HFFc6 (cell line): ENCODE measurements at regions not wholly inside any gene's neighbourhood (a gene's known extent, or its start where the extent isn't known, plus 50 kb on each side); places are given as distances from the start of the nearest gene placed in this dataset.

Experiments
- DNase-seq: peaks from one replicate; pipeline ENCODE4 v3.0.0-alpha.2; 2018
- H3K27ac Mint-ChIP-seq: 2 replicates; pipeline ENCODE4 v1.8.0; 2020; ENCODE audit warnings: mild to moderate bottlenecking, mixed read lengths
- H3K27me3 Mint-ChIP-seq: 2 replicates; pipeline ENCODE4 v1.8.0; 2021; ENCODE audit warnings: mild to moderate bottlenecking, moderate library complexity, mixed read lengths; ENCODE audit not compliant: insufficient read depth
- H3K36me3 Mint-ChIP-seq: 2 replicates; pipeline ENCODE4 v1.8.0; 2021; ENCODE audit warnings: low read depth, mixed read lengths
- H3K4me1 Mint-ChIP-seq: 2 replicates; pipeline ENCODE4 v1.8.0; 2020; ENCODE audit warnings: low read depth, mixed read lengths
- H3K4me3 Mint-ChIP-seq: 2 replicates; pipeline ENCODE4 v1.8.0; 2020; ENCODE audit warnings: mild to moderate bottlenecking, moderate library complexity, mixed read lengths
- H3K9me3 Mint-ChIP-seq: 2 replicates; pipeline ENCODE4 v1.8.0; 2020; ENCODE audit warnings: mild to moderate bottlenecking, mixed read lengths
- TF ChIP-seq, protein P1 (sequence below): fragments of 200-600 bp; sonication (generic); IDR thresholded peaks from 2 replicates; pipeline ENCODE4 v1.5.0; 2021; ENCODE audit warnings: antibody characterized with exemption, mild to moderate bottlenecking

DNA sequence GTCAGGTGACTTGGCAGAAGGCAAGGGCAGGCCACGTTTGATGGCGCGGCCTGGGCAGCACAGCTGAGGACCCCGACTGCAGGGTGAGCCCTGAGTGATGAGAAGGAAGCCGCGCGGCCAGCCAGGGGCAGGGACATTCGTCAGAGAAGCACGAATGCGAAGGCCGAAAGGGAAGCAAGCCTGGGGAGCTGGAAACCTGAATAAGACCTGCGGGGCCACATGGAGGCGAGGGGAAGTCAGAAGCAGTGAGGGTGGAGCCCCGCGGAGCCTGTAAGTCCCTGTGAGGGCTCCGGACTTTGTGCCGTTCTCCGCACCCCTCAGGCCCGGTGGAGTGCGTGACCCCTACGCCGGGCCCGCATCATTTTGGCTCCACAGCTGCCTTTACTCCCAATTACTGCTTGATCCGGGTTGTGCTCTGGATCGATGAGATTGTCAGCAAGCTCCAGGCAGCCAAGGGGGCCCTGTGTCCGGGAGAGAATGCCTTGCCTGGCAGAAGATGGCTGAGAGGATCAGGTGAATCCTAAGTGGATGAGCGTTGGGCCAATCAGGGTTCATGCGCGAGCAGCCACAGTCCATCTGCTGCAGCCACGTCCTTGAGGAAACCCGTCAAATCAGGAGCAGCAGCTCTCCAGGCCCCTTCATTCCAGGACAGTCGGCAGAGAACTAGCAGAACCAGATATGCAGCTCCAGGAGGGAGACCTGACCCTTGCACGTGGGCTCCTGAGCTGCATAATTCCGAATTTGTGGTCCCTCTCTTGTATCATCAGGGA is 293.3 kb upstream of the SHH start:
- no peak for DNase-seq
- Mint-ChIP-seq H3K4me1 (no peaks in the 10 kb centered on the region), H3K27ac (no peak overlapping the region), H3K27me3 (no peaks in the 10 kb centered on the region; the same call in 1 of the 2 replicates), H3K9me3 (peaks cover 52% of the 10 kb centered on the region), H3K4me3 (no peak overlapping the region), H3K36me3 (0 out of 2 replicates have a peak, but pooled peaks cover 4% of the 10 kb centered on the region)
- TF ChIP-seq, protein P1, sequence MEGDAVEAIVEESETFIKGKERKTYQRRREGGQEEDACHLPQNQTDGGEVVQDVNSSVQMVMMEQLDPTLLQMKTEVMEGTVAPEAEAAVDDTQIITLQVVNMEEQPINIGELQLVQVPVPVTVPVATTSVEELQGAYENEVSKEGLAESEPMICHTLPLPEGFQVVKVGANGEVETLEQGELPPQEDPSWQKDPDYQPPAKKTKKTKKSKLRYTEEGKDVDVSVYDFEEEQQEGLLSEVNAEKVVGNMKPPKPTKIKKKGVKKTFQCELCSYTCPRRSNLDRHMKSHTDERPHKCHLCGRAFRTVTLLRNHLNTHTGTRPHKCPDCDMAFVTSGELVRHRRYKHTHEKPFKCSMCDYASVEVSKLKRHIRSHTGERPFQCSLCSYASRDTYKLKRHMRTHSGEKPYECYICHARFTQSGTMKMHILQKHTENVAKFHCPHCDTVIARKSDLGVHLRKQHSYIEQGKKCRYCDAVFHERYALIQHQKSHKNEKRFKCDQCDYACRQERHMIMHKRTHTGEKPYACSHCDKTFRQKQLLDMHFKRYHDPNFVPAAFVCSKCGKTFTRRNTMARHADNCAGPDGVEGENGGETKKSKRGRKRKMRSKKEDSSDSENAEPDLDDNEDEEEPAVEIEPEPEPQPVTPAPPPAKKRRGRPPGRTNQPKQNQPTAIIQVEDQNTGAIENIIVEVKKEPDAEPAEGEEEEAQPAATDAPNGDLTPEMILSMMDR = no peak

DNA sequence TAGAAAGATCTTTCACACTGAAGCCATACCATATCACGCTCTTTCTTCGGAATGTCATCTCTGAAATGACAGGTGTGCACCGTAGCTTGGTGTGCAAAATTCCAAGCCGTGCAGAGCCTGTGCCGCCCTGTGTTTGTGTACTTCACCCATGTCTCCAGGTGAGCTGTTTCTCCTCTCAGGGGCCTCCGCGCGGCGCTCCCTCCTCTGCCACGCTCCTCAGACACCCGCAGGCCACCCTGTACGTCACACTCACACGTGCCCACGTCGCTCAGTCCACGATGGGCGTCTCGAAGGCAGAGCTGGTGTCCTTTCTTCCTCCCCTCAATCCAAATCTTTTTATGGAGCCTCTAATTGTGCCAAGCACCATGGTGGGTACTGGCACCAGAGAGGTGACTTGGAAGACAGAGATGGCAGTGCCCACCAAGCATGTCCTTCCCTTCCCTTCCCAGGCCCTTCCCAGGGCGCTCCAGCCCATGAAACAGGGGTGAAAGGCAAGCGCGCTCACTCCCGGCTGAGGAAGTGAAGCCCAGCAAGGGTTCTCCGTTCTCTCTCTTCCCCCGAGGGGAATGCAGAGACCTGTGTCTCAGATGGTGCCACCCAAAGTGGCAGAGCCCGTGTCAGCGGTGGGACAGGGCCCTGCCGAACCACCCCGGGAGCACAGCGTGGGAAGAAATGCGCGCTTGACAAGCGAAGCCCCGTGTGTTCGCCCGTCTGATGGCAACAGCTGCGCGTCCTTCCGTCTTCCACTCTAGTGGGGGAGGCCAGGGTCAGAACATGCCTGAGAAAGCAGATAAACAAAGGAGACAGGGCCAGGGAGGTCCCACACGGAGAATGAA is 292.5 kb upstream of the SHH start:
- Mint-ChIP-seq H3K27ac (no peak overlapping the region), H3K36me3 (0 out of 2 replicates have a peak, but pooled peaks cover 4% of the 10 kb centered on the region), H3K27me3 (no peaks in the 10 kb centered on the region; the same call in 1 of the 2 replicates), H3K4me3 (no peak overlapping the region), H3K4me1 (no peaks in the 10 kb centered on the region), H3K9me3 (peaks cover 45% of the 10 kb centered on the region)
- TF ChIP-seq, protein P1 = no peak
- no peak for DNase-seq

DNA sequence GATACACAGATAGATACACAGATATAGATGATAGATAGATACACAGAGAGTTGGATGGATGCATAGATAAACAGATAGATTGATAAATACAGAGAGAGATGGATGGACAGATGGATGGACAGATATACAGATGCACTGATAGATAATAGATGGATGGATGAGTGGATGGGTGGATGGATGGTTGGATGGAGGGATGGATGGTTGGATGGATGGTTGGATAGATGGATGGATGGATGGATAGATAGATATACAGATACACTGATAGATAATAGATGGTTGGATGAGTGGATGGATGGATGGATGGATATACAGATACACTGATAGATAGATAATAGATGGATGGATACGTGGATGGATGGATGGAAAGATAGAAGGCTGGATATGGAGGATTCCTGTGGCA is 290.0 kb upstream of the SHH start:
- TF ChIP-seq, protein P1 = no peak
- 0 out of 2 replicates have a peak, but pooled peaks cover 4% of the 10 kb centered on the region for H3K36me3 Mint-ChIP-seq
- no peak for DNase-seq
- H3K9me3 Mint-ChIP-seq = peaks cover 33% of the 10 kb centered on the region
- no peak overlapping the region for H3K27ac Mint-ChIP-seq
- H3K4me3 Mint-ChIP-seq = no peak overlapping the region
- no peaks in the 10 kb centered on the region for H3K4me1 Mint-ChIP-seq
- no peaks in the 10 kb centered on the region; the same call in 1 of the 2 replicates for H3K27me3 Mint-ChIP-seq

DNA sequence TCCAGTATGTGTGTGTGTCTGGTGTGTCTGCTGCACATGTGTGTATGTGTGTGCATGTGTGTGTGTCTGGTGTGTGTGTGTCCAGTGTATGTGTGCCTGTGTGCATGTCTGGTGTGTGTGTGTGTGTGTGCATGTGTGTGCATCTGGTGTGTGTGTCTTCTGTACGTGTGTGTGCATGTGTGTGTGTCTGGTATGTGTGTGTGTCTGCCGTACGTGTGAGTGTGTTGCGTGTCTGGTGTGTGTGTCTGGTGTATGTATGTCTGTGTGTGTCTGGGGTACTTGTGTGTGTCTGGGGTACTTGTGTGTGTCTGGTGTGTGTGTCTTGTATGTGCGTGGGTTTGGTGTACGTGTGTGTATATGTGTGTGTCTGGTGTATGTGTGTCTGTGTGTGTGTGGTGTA is 289.1 kb upstream of the SHH start:
- Mint-ChIP-seq H3K36me3 (no peaks in the 10 kb centered on the region), H3K4me1 (no peaks in the 10 kb centered on the region), H3K27me3 (no peaks in the 10 kb centered on the region; the same call in 1 of the 2 replicates), H3K4me3 (no peak overlapping the region), H3K27ac (no peak overlapping the region), H3K9me3 (peaks cover 34% of the 10 kb centered on the region)
- DNase-seq = no peak
- TF ChIP-seq, protein P1 = no peak

DNA sequence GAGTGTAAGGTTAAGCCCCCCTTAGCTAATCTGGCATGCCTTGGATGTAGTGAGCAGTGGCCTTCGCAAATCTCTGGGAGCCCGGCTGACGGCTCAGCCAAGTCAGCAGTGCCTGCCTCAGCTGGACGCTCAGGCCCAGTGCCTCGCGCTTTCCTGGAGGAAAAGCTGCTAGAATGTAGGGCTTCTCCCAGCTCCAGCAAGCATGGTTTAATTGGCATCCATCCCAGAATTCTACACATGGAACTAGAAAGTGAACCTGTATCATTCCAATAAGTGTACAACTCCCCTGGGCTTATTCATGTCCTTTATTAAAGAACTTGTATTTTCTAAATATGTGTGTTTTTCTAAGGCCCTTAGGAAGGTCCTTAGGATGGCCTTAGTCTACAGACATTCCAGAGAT is 287.8 kb upstream of the SHH start:
- H3K4me1 Mint-ChIP-seq = no peaks in the 10 kb centered on the region
- no peak for DNase-seq
- H3K4me3 Mint-ChIP-seq = no peak overlapping the region
- H3K36me3 Mint-ChIP-seq = no peaks in the 10 kb centered on the region
- H3K27me3 Mint-ChIP-seq = no peaks in the 10 kb centered on the region; the same call in 1 of the 2 replicates
- H3K27ac Mint-ChIP-seq = no peak overlapping the region
- peaks cover 41% of the 10 kb centered on the region for H3K9me3 Mint-ChIP-seq
- TF ChIP-seq, protein P1 = no peak
